SK-N-SH treated with all-trans-retinoic acid at 6 μM for 48 hours (cell line): ENCODE measurements at regions not wholly inside any gene's neighbourhood (a gene's known extent, or its start where the extent isn't known, plus 50 kb on each side); places are given as distances from the start of the nearest gene placed in this dataset.
"Not testable (repeated sequence)": the region's sequence is repeated elsewhere in the genome, so short reads cannot be mapped to it uniquely, and the experiment has no call there.

Experiments used
- CSDC2 ChIP-seq: fragments of 250-450 bp; sonication (Bioruptor Pico); IDR thresholded peaks from 2 replicates; pipeline ENCODE4 v1.5.0; 2020; ENCODE audit warnings: mild to moderate bottlenecking, moderate library complexity
- GLIS3 ChIP-seq: fragments of 250-450 bp; sonication (Bioruptor Pico); IDR thresholded peaks from 2 replicates; pipeline ENCODE4 v1.5.0; 2020; ENCODE audit warnings: mild to moderate bottlenecking, moderate library complexity
- OSR1 ChIP-seq: fragments of 250-450 bp; sonication (Bioruptor Pico); IDR thresholded peaks from 2 replicates; pipeline ENCODE4 v1.8.0; 2022; ENCODE audit warnings: moderate library complexity, mild to moderate bottlenecking, inconsistent platforms
- PPARA ChIP-seq: fragments of 250-450 bp; sonication (Bioruptor Pico); IDR thresholded peaks from 2 replicates; pipeline ENCODE4 v1.5.0; 2020; ENCODE audit warnings: mild to moderate bottlenecking, borderline replicate concordance
- RARB ChIP-seq: fragments of 250-450 bp; sonication (Bioruptor Pico); IDR thresholded peaks from 2 replicates; pipeline ENCODE4 v1.8.0; 2021; ENCODE audit warnings: mild to moderate bottlenecking, moderate library complexity
- TOX ChIP-seq: fragments of 250-450 bp; sonication (Bioruptor Pico); IDR thresholded peaks from 2 replicates; pipeline ENCODE4 v1.8.0; 2021; ENCODE audit warnings: mild to moderate bottlenecking, moderate library complexity, borderline replicate concordance
- ZC3H10 ChIP-seq: fragments of 250-450 bp; sonication (Bioruptor Pico); IDR thresholded peaks from 2 replicates; pipeline ENCODE4 v1.5.1; 2021; ENCODE audit warnings: mild to moderate bottlenecking, moderate library complexity
- ZNF565 ChIP-seq: fragments of 450-650 bp; formaldehyde crosslinking; conservative IDR thresholded peaks from 2 replicates; pipeline ENCODE4 v1.5.0; 2020; ENCODE audit warnings: low read depth, mild to moderate bottlenecking, moderate library complexity
- TF ChIP-seq, protein P1 (sequence below): fragments of 250-450 bp; sonication (Bioruptor Pico); IDR thresholded peaks from 2 replicates; pipeline ENCODE4 v1.8.0; 2020; ENCODE audit warnings: mild to moderate bottlenecking, moderate library complexity, borderline replicate concordance

DNA sequence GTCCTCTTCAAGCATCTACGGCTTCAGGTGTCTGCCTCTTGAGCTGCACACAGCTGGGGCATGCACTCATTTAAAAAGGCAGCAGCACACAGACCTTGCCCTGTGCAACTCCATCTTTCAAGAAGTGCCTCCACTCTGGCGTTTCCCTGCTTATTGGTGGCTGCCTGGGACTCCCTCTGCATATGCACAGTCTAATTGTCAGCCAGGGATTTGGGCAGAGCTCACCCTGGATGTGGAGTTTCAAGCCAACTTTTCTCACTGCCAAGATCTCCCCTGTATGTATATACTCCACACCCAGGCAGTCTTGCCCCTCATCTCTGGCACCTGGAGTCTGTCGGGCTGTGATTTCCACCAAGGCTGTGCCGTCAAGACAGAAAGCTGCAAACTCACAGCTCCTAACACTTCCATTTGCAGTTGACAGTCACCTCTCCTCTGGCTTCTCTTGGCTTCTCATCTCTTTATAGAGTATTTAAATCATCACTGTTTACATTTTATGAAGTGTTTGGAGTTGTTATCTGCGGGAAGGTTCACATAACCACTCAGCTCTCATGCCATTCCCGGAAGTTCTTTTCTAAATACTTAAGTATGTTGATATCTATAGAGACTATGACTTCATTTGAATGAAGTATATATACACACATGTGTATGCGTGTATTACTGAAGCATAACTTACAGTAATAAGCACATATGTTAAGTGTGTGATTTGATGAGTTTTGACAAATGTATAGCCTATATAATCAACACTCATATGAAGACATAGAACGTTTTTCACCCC lies 128.2 kb downstream of the NPIPB11 start:
- not testable (repeated sequence) for TF ChIP-seq RARB; ZC3H10; PPARA (CRISPR knock-in tag); OSR1; GLIS3 (CRISPR knock-in tag); ZNF565 (CRISPR knock-in tag); CSDC2 (CRISPR knock-in tag); TOX (CRISPR knock-in tag)
- TF ChIP-seq, protein P1, sequence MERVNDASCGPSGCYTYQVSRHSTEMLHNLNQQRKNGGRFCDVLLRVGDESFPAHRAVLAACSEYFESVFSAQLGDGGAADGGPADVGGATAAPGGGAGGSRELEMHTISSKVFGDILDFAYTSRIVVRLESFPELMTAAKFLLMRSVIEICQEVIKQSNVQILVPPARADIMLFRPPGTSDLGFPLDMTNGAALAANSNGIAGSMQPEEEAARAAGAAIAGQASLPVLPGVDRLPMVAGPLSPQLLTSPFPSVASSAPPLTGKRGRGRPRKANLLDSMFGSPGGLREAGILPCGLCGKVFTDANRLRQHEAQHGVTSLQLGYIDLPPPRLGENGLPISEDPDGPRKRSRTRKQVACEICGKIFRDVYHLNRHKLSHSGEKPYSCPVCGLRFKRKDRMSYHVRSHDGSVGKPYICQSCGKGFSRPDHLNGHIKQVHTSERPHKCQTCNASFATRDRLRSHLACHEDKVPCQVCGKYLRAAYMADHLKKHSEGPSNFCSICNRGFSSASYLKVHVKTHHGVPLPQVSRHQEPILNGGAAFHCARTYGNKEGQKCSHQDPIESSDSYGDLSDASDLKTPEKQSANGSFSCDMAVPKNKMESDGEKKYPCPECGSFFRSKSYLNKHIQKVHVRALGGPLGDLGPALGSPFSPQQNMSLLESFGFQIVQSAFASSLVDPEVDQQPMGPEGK (CRISPR knock-in tag): not testable (repeated sequence)
